ENCODE measurements at regions not wholly inside any gene's neighbourhood (a gene's known extent, or its start where the extent isn't known, plus 50 kb on each side); places are given as distances from the start of the nearest gene placed in this dataset.

GRCh38 chr13:76725896-76726295 lies 160.3 kb downstream of the KCTD12 start:
- no peaks in the 10 kb centered on the region for H3K27me3 ChIP-seq (ENCODE audit: control insufficient read depth in 2 of 2, insufficient read depth in 2 of 2, low read length in 2 of 2)
- ChIA-PET POLR2A (no interaction called here), CTCF (no interaction called here)
- dilution Hi-C loops (cut with MboI; ENCODE audit: extremely low pct_ligation_motif_present, low sequenced_read_pairs) (no loop called here), intact Hi-C loops (cut with micrococcal nuclease) (loop anchor here (2.0 to 10.0 kb wide), 2 partner anchors 29 to 171 kb away; no protein-coding TSS in a partner anchor)
- TF ChIP-seq JUN (IDR thresholded peaks at IDR 0.05; ENCODE audit: borderline replicate concordance, insufficient read depth, insufficient read length, low read depth) (no peak), CTCF (IDR thresholded peaks at IDR 0.05; ENCODE audit: extremely low read depth in 1 of 2, insufficient read depth in 1 of 2, low read depth in 1 of 2, low read length in 2 of 2) (no peak), MYC (IDR thresholded peaks at IDR 0.05; ENCODE audit: low read depth, low read length) (no peak), EZH2 (IDR thresholded peaks at IDR 0.05; ENCODE audit: borderline replicate concordance, low read depth, low read length, severe bottlenecking) (no peak), GATA2 (IDR thresholded peaks at IDR 0.05; ENCODE audit: insufficient read depth, insufficient read length, low read depth, low read length) (no peak), POLR2AphosphoS5 (IDR thresholded peaks at IDR 0.05; ENCODE audit: insufficient read depth, low read depth, low read length) (no peak), MAX (IDR thresholded peaks at IDR 0.05; ENCODE audit: insufficient read depth, insufficient read length) (no peak), POLR2A (IDR thresholded peaks at IDR 0.05; ENCODE audit: low read depth, low read length) (no peak), FOS (IDR thresholded peaks at IDR 0.05; ENCODE audit: borderline replicate concordance, insufficient read depth, low read length) (no peak)
- DNase-seq (ENCODE audit: low read depth, low spot score): no peak
- no peak for FAIRE-seq
- peaks cover 46% of the 10 kb centered on the region for H3K4me1 ChIP-seq (ENCODE audit: control insufficient read depth, extremely low read depth, insufficient read depth, low read length)
- H4K20me1 ChIP-seq (replicated peaks; ENCODE audit: control insufficient read depth, extremely low read depth, insufficient read depth, low read length): no peaks in the 10 kb centered on the region
- no peaks in the 10 kb centered on the region for H3K9me1 ChIP-seq (replicated peaks; ENCODE audit: control insufficient read depth, extremely low read depth, insufficient read depth, low read length)
- no peaks in the 10 kb centered on the region for H3K36me3 ChIP-seq (ENCODE audit: control insufficient read depth in 2 of 2, extremely low read depth in 1 of 2, insufficient read depth in 2 of 2, low read length in 2 of 2)
- BruUV-seq (replicated peaks): no TSS peak
- H3K9ac ChIP-seq (replicated peaks; ENCODE audit: extremely low read depth, insufficient read depth, low read length): peak overlapping the region; percentile 49
- H3K4me2 ChIP-seq (ENCODE audit: insufficient read depth, low read length): no peak overlapping the region
- peak overlapping the region; percentile 81 for H3K27ac ChIP-seq (ENCODE audit: insufficient read depth, low read depth, low read length)
- no peaks in the 10 kb centered on the region for H3K79me2 ChIP-seq (ENCODE audit: control insufficient read depth, insufficient read depth, low read length)
- H2AFZ ChIP-seq (ENCODE audit: low read depth, low read length): peak overlapping the region; percentile 60
- no peak overlapping the region for H3K4me3 ChIP-seq (replicated peaks in 1 of 3; ENCODE audit: insufficient read depth in 1 of 3, low read depth in 1 of 3, low read length in 3 of 3)
- no peaks in the 10 kb centered on the region for H3K9me3 ChIP-seq (replicated peaks; ENCODE audit: control insufficient read depth, insufficient read depth, low read length)

Measured in endothelial cell of umbilical vein (primary cell).